ENCODE measurements at regions not wholly inside any gene's neighbourhood (a gene's known extent, or its start where the extent isn't known, plus 50 kb on each side); places are given as distances from the start of the nearest gene placed in this dataset.

- Histone ChIP-seq H2BK120ac (ENCODE audit: low read depth, low read length) (no peak overlapping the region), H2AFZ (ENCODE audit: low read length) (no peak overlapping the region), H3K9me3 (replicated peaks in 1 of 2; ENCODE audit: control insufficient read depth in 2 of 2, insufficient read depth in 1 of 2, low read depth in 1 of 2, low read length in 2 of 2) (peaks cover 0 to 4% of the 10 kb centered on the region in 2 donors)
Observed at GRCh38 chr16:80231121-80231520, 309.7 kb upstream of the DYNLRB2 start.

DNA sequence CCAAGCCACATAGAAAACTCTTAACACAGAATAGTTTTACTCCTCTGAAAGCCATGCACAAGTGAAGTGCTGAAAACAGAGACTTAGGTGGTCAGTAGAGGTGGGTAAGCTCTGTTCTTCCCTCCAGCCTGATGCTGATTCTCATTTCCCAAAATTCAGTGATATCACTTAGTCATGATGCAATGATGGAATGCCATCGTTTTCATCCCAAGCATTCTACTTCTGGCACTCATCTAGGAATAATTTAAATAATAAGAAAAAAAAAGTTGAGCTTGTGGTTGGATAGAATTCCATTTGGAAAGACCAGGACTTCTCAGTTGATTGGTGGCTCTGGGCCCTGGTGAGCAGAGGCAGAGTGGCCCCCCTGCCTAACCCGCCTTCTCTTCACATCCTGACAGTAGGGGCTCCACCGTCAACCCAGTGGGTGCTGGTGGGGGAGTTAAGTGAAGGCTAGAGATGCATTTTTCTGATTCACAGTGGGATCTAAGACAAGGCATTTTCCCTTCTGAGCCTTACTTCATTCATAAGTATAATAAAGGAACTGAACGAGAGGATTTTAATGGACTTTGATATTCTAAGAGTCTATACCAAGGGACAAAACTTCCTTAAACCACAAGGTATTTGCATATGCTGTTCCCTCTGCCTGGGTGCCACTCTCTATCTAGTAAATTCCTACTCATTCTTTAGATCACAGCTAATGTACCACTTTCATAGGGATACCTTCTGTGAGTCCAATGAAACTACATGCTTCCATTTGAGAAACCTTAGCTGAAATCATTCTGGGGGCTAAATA lies 310.3 kb upstream of the DYNLRB2 start:
- Histone ChIP-seq H4K91ac (ENCODE audit: low read depth, low read length, poor library complexity) (no peak overlapping the region), H4K8ac (ENCODE audit: low read depth, low read length) (no peak overlapping the region), H3K9ac (ENCODE audit: low read depth, low read length, poor library complexity) (no peak overlapping the region), H2BK15ac (ENCODE audit: low read length) (no peak overlapping the region), H2AFZ (ENCODE audit: low read length) (no peak overlapping the region), H3K18ac (ENCODE audit: low read length) (no peak overlapping the region), H3K4me2 (ENCODE audit: insufficient read depth, low read length, poor library complexity, severe bottlenecking) (no peak overlapping the region), H2BK120ac (ENCODE audit: low read depth, low read length) (no peak overlapping the region), H3K14ac (ENCODE audit: low read length) (no peak overlapping the region), H3K4ac (ENCODE audit: low read length) (no peak overlapping the region), H3K4me3 (ENCODE audit: low read length in 2 of 2) (no peak overlapping the region), H3K23ac (ENCODE audit: low read depth, low read length, poor library complexity) (no peak overlapping the region), H2BK12ac (ENCODE audit: low read length) (no peak overlapping the region), H3K79me1 (ENCODE audit: low read depth, low read length) (no peaks in the 10 kb centered on the region), H2AK5ac (ENCODE audit: low read depth, low read length) (no peak overlapping the region), H3K9me3 (replicated peaks in 1 of 2; ENCODE audit: control insufficient read depth in 2 of 2, insufficient read depth in 1 of 2, low read depth in 1 of 2, low read length in 2 of 2) (peaks cover 0 to 4% of the 10 kb centered on the region in 2 donors), H3K27ac (replicated peaks; ENCODE audit: low read length) (no peak overlapping the region), H3K4me1 (ENCODE audit: control insufficient read depth in 2 of 2, insufficient read depth in 1 of 2, low read depth in 1 of 2, low read length in 2 of 2) (no peaks in the 10 kb centered on the region), H2BK5ac (ENCODE audit: low read length) (no peak overlapping the region), H3K27me3 (ENCODE audit: control insufficient read depth in 3 of 3, insufficient read depth in 3 of 3, low read depth in 1 of 3, low read length in 3 of 3) (peaks cover 0 to 2% (median 0%) of the 10 kb centered on the region in 3 experiments), H3K36me3 (replicated peaks in 1 of 2; ENCODE audit: control insufficient read depth in 2 of 2, insufficient read depth in 2 of 2, low read length in 2 of 2) (no peaks in the 10 kb centered on the region)
- no peak for DNase-seq (ENCODE audit: low spot score)
- no CpG with 5 or more reads among the region's 4 CpGs for WGBS, 2 donors (ENCODE audit: extremely low coverage in 2 of 2, insufficient read length in 2 of 2, insufficient replicate concordance in 1 of 2)

More at GRCh38 chr16:80231121-80231520, 309.7 kb upstream of the DYNLRB2 start:
- Histone ChIP-seq H3K4me3 (ENCODE audit: low read length in 2 of 2) (no peak overlapping the region), H4K91ac (ENCODE audit: low read depth, low read length, poor library complexity) (no peak overlapping the region), H2BK5ac (ENCODE audit: low read length) (no peak overlapping the region), H3K27me3 (ENCODE audit: control insufficient read depth in 3 of 3, insufficient read depth in 3 of 3, low read depth in 1 of 3, low read length in 3 of 3) (peaks cover 0 to 1% (median 0%) of the 10 kb centered on the region in 3 experiments), H3K9ac (ENCODE audit: low read depth, low read length, poor library complexity) (no peak overlapping the region), H3K4me1 (ENCODE audit: control insufficient read depth in 2 of 2, insufficient read depth in 1 of 2, low read depth in 1 of 2, low read length in 2 of 2) (no peaks in the 10 kb centered on the region), H3K4me2 (ENCODE audit: insufficient read depth, low read length, poor library complexity, severe bottlenecking) (no peak overlapping the region), H2BK15ac (ENCODE audit: low read length) (no peak overlapping the region), H2BK12ac (ENCODE audit: low read length) (no peak overlapping the region), H3K23ac (ENCODE audit: low read depth, low read length, poor library complexity) (no peak overlapping the region), H2AK5ac (ENCODE audit: low read depth, low read length) (no peak overlapping the region), H3K79me1 (ENCODE audit: low read depth, low read length) (no peaks in the 10 kb centered on the region), H3K4ac (ENCODE audit: low read length) (no peak overlapping the region), H3K27ac (replicated peaks; ENCODE audit: low read length) (no peak overlapping the region), H4K8ac (ENCODE audit: low read depth, low read length) (no peak overlapping the region), H3K18ac (ENCODE audit: low read length) (no peak overlapping the region), H3K14ac (ENCODE audit: low read length) (no peak overlapping the region), H3K36me3 (replicated peaks in 1 of 2; ENCODE audit: control insufficient read depth in 2 of 2, insufficient read depth in 2 of 2, low read length in 2 of 2) (no peaks in the 10 kb centered on the region)
- DNase-seq (ENCODE audit: low spot score), result no peak

- Histone ChIP-seq H2AK5ac (ENCODE audit: low read depth, low read length) (no peak overlapping the region), H3K9me3 (replicated peaks in 1 of 2; ENCODE audit: control insufficient read depth in 2 of 2, insufficient read depth in 1 of 2, low read depth in 1 of 2, low read length in 2 of 2) (peaks cover 0 to 4% of the 10 kb centered on the region in 2 donors), H3K9ac (ENCODE audit: low read depth, low read length, poor library complexity) (no peak overlapping the region), H3K4me2 (ENCODE audit: insufficient read depth, low read length, poor library complexity, severe bottlenecking) (no peak overlapping the region), H2BK120ac (ENCODE audit: low read depth, low read length) (no peak overlapping the region), H3K27me3 (ENCODE audit: control insufficient read depth in 3 of 3, insufficient read depth in 3 of 3, low read depth in 1 of 3, low read length in 3 of 3) (peaks cover 0 to 2% (median 0%) of the 10 kb centered on the region in 3 experiments), H3K14ac (ENCODE audit: low read length) (no peak overlapping the region), H3K4me3 (ENCODE audit: low read length in 2 of 2) (no peak overlapping the region), H2BK5ac (ENCODE audit: low read length) (no peak overlapping the region), H3K27ac (replicated peaks; ENCODE audit: low read length) (no peak overlapping the region), H3K23ac (ENCODE audit: low read depth, low read length, poor library complexity) (no peak overlapping the region), H3K4me1 (ENCODE audit: control insufficient read depth in 2 of 2, insufficient read depth in 1 of 2, low read depth in 1 of 2, low read length in 2 of 2) (no peaks in the 10 kb centered on the region), H3K36me3 (replicated peaks in 1 of 2; ENCODE audit: control insufficient read depth in 2 of 2, insufficient read depth in 2 of 2, low read length in 2 of 2) (no peaks in the 10 kb centered on the region), H2BK15ac (ENCODE audit: low read length) (no peak overlapping the region), H3K4ac (ENCODE audit: low read length) (no peak overlapping the region), H3K18ac (ENCODE audit: low read length) (no peak overlapping the region), H2AFZ (ENCODE audit: low read length) (no peak overlapping the region), H4K91ac (ENCODE audit: low read depth, low read length, poor library complexity) (no peak overlapping the region), H2BK12ac (ENCODE audit: low read length) (no peak overlapping the region), H4K8ac (ENCODE audit: low read depth, low read length) (no peak overlapping the region), H3K79me1 (ENCODE audit: low read depth, low read length) (no peaks in the 10 kb centered on the region)
- DNase-seq (ENCODE audit: low spot score), result no peak
Observed at GRCh38 chr16:80226499-80226898, 314.3 kb upstream of the DYNLRB2 start.

DNA sequence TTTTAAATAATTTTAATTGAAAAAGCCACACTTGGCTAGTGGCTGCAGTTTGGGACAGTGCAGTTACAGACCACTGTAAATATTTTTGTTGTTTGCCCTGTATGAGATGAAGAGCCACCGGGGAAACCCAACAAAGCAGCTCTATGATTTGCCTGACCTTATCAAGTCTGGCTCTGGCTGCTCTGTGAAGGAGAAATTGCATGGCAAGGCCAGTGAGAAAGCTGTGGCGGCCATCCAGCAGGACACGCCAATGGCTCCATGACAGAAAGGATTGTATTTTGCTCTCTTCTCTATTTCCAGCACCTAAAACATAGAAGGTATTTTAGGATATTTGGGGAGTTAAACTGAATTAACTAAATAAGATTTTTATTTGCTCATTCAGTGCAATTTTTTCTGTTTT lies 330.0 kb upstream of the DYNLRB2 start:
- no peak overlapping the region for H3K14ac ChIP-seq (ENCODE audit: low read length)
- H2BK5ac ChIP-seq (ENCODE audit: low read length), result no peak overlapping the region
- no peak overlapping the region for H3K18ac ChIP-seq (ENCODE audit: low read length)
- H2BK15ac ChIP-seq (ENCODE audit: low read length), result no peak overlapping the region
- no peak overlapping the region for H3K4me2 ChIP-seq (ENCODE audit: insufficient read depth, low read length, poor library complexity, severe bottlenecking)
- no peak overlapping the region for H3K23ac ChIP-seq (ENCODE audit: low read depth, low read length, poor library complexity)
- no peaks in the 10 kb centered on the region for H3K27me3 ChIP-seq (ENCODE audit: control insufficient read depth in 3 of 3, insufficient read depth in 3 of 3, low read depth in 1 of 3, low read length in 3 of 3)
- H2AK5ac ChIP-seq (ENCODE audit: low read depth, low read length), result no peak overlapping the region
- H4K8ac ChIP-seq (ENCODE audit: low read depth, low read length), result no peak overlapping the region
- no peak overlapping the region for H3K27ac ChIP-seq (replicated peaks; ENCODE audit: low read length)
- DNase-seq (ENCODE audit: low spot score), result no peak
- no peaks in the 10 kb centered on the region for H3K36me3 ChIP-seq (replicated peaks in 1 of 2; ENCODE audit: control insufficient read depth in 2 of 2, insufficient read depth in 2 of 2, low read length in 2 of 2)
- H3K79me1 ChIP-seq (ENCODE audit: low read depth, low read length), result no peaks in the 10 kb centered on the region
- WGBS, 2 donors (ENCODE audit: extremely low coverage in 2 of 2, insufficient read length in 2 of 2, insufficient replicate concordance in 1 of 2), result no CpG with 5 or more reads among the region's 3 CpGs
- H4K91ac ChIP-seq (ENCODE audit: low read depth, low read length, poor library complexity), result no peak overlapping the region
- no peak overlapping the region for H3K9ac ChIP-seq (ENCODE audit: low read depth, low read length, poor library complexity)
- H3K4me3 ChIP-seq (ENCODE audit: low read length in 2 of 2), result no peak overlapping the region
- no peak overlapping the region for H2BK12ac ChIP-seq (ENCODE audit: low read length)
- H2AFZ ChIP-seq (ENCODE audit: low read length), result no peak overlapping the region
- no peaks in the 10 kb centered on the region for H3K9me3 ChIP-seq (replicated peaks in 1 of 2; ENCODE audit: control insufficient read depth in 2 of 2, insufficient read depth in 1 of 2, low read depth in 1 of 2, low read length in 2 of 2)
- no peak overlapping the region for H3K4ac ChIP-seq (ENCODE audit: low read length)
- peaks cover 0 to 3% of the 10 kb centered on the region in 2 donors for H3K4me1 ChIP-seq (ENCODE audit: control insufficient read depth in 2 of 2, insufficient read depth in 1 of 2, low read depth in 1 of 2, low read length in 2 of 2)
- H2BK120ac ChIP-seq (ENCODE audit: low read depth, low read length), result no peak overlapping the region

All from neuronal stem cell (in vitro differentiated cells).